ENCODE measurements at regions not wholly inside any gene's neighbourhood (a gene's known extent, or its start where the extent isn't known, plus 50 kb on each side); places are given as distances from the start of the nearest gene placed in this dataset.

GRCh38 chr12:91482231-91482630 lies 299.6 kb upstream of the DCN start:
- TF ChIP-seq CTCF (IDR thresholded peaks at IDR 0.05; ENCODE audit: insufficient read depth, low read length, poor library complexity, severe bottlenecking): no peak
- TF ChIP-seq EZH2phosphoT487 (conservative IDR thresholded peaks at IDR 0.05; ENCODE audit: low read length): no peak

Measured in SU-DHL-6 (cell line).